NCI-H1105 treated with DMSO at 0.1 percent for 48 hours (cell line): ENCODE measurements at regions not wholly inside any gene's neighbourhood (a gene's known extent, or its start where the extent isn't known, plus 50 kb on each side); places are given as distances from the start of the nearest gene placed in this dataset.
"Not testable (repeated sequence)": the region's sequence is repeated elsewhere in the genome, so short reads cannot be mapped to it uniquely, and the experiment has no call there.

Experiments
- DNase-seq: peaks from one replicate; lab custom pipeline; 2025; lab: John Stamatoyannopoulos, UW

GRCh38 chr18:71237641-71238040 lies 948.8 kb downstream of the SOCS6 start:
- DNase-seq: no peak

- DNase-seq: no peak
These were observed 944.3 kb downstream of the SOCS6 start for GRCh38 chr18:71233177-71233576.

GRCh38 chr18:71223486-71223885 lies 934.6 kb downstream of the SOCS6 start:
- no peak for DNase-seq

DNA sequence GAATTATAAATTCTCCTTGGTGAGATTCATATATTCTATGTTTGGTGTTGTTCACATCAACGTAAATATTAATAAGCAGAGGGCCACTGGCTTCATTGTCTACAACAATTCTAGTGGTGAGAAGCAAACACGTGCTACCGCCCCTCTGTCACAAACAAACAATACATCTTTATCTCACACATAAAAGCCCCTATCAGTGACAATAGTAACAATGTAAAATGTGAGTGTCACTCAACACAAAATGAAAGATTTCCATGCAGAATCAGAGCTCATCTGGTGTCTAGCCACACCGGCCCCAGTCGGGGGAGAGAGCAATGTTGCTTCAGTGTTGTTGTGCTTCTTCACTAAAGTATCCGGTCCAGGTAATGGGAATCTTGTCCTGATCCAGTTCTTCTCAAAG lies 932.6 kb downstream of the SOCS6 start:
- DNase-seq: no peak

DNA sequence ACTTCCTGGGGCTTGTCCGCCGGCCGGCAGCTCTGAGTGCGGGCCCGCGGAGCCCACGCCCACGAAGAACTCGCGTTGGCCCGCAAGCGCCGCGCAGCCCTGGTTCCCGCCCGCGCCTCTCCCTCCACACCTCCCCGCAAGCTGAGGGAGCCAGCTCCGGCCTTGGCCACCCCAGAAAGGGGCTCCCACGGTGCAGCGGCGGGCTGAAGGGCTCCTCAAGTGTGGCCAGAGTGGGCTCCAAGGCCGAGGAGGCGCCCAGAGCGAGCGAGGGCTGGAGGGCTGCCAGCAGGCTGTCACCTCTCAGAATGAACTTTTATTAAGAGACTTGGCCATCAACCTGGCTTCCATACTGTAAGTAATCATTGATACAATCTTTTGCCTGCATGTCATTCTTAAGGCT lies 923.9 kb downstream of the SOCS6 start:
- DNase-seq: not testable (repeated sequence)

DNA sequence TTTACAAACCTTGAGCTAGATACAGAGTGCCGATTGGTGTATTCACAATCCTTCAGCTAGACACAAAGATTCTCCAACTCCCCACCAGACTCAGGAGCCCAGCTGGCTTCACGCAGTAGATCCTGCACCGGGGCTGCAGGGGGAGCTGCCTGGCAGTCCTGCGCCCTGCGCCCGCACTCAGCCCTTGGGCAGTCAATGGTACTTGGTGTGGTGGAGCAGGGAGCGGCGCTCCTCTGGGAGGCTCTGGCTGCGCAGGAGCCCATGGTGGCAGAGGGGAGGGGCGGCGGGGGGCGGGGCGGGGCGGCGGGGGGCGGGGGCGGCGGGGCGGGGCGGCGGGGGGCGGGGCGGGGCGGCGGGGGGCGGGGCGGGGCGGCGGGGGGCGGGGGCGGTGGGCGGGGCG lies 923.4 kb downstream of the SOCS6 start:
- no peak for DNase-seq

DNA sequence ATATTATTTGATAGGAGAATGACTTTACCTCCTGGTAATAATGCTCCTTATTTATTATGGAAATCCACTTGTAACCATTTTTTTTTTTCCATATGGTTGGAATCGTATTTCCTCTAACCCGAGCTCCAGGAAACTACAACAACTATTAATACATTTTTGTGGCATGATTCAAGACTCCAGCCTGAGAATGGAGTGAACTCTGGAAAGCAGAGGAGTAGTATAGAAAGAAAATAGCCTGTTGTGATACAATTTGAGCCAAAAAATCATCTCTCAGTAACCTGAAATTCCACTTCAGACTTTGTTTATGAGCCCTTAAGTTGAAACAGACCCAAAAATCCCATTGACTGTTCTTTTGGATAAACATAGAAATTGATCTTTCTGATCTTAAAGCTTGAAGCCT lies 921.1 kb downstream of the SOCS6 start:
- DNase-seq: no peak

DNA sequence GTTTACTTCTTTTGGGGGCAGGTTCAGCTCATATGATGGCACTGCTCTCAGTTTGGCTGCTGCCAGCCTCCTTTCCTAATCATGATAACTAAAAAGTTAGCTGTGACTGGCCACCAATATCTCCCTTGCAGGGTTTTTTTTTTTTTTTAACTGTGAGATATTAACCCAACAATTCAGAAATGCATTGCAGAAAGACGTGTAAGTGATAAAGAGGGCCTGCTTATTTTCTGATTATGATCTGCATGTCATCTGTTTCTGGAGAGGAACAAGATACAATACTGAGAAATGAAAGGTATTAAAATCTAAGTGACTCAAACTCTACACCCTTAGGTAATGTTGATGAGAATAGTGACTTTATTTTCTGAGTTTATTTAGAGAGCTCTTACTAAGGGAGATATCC lies 905.6 kb downstream of the SOCS6 start:
- no peak for DNase-seq

DNA sequence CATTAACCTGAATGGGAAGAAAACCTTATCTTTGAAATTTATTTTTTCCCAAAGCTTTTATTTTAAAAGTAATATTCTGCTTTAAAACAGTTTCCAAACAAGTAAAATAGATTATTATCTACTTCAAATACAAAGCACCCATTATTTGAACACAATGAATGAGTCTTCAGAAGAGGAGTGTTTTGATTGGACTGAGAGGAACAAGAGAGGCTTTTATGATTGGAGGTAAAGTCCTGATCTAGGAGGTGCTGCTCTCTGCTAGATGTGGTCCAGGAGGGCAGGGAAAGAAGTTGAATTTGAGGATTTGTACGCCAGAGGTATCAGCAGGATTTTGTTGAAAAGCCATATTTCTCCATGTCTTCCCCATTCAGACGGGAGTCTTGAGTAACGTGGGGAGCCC lies 900.7 kb downstream of the SOCS6 start:
- DNase-seq: no peak

GRCh38 chr18:71168557-71169145 lies 879.8 kb downstream of the SOCS6 start:
- DNase-seq: no peak

- DNase-seq: no peak
These were observed 847.6 kb downstream of the SOCS6 start for GRCh38 chr18:71136487-71136886.

DNA sequence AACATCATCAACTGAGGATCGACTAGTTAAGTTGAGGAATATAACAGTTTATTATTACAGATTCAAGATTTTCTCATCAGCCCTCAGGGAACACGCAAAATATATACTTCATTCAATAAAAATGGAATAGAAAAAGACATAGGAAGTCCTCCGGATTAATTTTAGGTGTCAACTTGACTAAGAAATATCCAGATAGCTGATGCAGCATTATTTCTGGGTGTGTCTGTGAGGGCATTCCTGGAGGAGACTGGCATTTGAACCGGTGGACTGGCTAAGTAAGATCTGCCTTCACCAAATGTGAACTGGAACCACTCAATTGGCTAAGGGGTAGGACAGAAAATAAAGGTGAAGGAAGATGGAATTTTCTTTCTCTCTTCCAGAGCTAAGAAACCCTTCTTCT lies 845.3 kb downstream of the SOCS6 start:
- DNase-seq: no peak

DNA sequence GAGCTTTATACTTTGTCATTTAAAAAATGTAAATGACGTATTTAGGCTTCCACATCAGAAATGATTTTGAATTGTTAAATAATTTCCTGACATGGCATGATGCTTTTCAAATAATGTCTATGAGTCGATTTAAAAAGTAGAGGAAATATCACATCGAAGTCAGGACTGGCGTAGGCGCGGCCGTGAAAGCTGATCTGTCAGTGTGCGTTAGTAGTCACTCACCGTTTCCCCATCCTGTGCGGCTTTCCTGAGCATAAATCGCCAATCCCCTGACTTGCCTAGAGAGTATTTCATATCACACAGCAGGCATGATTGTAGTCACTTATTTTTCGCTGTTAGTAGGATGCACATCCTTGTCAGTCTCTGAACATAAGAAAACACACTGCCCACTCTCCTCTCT lies 843.1 kb downstream of the SOCS6 start:
- DNase-seq: no peak

DNA sequence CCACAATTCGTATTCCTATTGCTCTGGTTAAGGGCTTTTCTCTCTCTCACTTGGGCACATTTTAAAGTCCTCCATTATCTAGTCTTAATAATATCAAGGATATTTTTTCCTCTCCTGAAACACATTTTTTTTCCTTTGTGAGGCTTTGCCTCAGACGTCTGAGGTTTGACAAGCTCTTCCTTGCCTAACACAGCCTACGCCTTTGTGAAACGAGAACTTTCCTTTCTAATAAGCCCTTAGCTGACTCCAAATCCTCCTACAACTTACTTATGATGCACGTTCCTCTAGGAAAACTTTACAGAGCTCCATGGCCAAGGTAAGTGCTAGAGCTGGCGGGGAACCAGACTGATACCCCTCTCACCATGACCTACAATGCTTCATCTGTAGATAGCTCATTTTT lies 841.5 kb downstream of the SOCS6 start:
- DNase-seq: no peak

DNA sequence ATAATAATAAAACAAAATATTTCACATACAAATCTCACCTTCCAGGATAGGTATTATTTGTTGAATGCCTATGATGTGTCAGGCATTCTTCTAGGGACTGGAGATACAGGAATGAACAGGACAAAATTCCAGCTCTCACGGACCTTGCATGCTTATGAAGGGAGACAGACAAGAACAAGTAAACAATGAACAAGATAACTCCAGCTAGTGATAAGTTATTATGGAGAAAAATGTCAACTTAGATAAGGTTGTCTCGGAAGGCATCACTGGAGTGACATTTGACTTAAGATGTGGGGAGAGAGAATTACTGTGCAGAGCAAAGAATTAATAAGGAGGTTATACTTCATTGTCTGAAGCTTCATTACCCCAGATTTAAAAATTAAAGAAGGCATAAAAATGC lies 836.7 kb downstream of the SOCS6 start:
- no peak for DNase-seq

DNA sequence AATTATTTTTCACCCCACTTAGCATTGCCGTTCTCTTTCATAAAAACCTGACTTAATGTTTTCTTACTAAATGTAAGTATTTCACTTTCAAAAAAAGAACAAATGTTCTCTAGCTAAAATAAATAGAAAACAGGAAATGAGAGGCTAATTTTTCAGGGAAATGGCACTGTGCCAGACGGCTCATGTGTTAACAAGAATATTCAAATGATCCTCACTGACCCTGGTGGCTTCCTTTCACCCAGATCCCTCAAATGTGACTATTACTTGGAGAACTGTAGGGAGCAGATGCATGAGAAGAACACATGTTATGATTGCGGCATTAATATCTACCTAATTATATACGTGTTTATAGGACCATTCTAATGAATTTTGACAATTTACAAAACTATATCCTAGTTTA lies 827.7 kb downstream of the SOCS6 start:
- DNase-seq: no peak

DNA sequence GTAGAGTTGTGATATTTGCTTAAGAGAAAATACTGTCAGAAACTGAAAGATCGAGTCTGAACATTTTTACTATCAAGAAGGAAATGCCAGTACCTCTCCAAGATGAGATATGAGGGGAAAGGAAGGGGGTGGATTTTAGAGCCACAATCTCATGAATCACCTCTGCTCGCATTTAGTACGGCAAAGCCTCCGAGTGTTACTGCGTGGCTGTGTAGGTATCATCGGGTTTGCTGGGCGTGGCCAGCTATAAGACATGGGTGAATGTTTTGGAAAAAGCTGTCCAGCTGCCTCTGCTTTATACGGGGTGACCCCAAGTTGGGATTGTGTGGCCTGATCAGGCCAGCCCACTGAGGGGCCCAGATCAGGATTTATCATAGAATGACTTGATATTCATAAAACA lies 826.4 kb downstream of the SOCS6 start:
- DNase-seq: no peak

DNA sequence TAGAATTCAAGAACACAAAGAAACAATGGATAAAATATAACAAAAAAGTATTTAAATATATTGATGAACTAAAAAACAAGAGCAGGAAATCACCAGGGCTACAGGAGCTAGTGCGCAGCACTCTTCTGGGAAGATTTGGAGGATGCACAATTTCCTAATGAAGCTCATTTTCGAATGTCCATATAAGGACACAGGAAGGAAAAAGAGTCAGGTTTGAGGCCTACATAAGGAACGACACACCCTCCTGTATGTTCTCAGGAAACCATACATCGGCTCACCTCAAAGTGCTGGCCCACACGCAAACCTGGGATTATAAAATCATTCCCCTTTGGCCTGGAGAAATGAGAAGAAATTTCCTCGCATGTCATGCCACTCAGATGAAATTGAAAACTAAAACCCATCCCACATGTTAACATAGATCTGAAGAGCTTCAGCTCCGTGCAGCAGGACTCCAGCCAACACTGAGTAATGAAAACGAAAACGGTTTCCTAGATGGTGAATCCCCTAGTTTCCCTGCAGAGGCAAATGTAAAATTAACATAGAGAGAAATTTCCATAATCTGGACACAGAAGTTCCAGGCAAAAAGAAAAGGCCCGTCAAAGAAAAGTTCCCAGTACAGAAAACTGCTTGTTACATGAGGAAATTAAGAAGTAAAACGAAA lies 825.8 kb downstream of the SOCS6 start:
- DNase-seq: no peak

GRCh38 chr18:71107244-71107643 lies 818.4 kb downstream of the SOCS6 start:
- no peak for DNase-seq

- no peak for DNase-seq
These were observed 817.9 kb downstream of the SOCS6 start for GRCh38 chr18:71106701-71107100.

DNA sequence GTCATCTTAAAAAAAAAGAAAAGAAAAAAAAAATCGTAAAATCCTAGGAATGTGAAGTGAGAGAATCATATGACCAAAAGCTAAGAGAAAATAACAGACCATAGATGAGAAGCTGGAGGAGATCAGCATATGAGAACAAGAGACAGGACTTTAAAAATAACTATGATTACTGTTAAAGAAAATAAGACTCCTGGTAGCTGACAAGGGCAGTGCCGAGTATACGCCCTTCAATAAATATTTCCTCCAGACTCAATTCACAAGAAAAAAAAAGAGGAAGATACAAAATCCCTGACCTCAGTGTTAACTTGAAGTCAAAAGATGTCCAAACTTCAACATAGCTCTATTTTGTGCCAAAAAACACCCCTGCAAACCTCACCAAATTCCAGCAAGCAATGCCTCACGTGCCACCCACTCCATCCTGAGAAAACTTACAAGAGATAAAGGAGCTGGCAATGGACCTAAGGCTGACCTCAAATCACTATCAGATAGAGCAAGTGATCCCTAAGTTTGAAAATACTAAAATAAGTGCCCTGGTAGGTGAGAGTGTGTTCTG lies 817.2 kb downstream of the SOCS6 start:
- DNase-seq: no peak

- no peak for DNase-seq
These were observed 816.4 kb downstream of the SOCS6 start for GRCh38 chr18:71105078-71105819.

DNA sequence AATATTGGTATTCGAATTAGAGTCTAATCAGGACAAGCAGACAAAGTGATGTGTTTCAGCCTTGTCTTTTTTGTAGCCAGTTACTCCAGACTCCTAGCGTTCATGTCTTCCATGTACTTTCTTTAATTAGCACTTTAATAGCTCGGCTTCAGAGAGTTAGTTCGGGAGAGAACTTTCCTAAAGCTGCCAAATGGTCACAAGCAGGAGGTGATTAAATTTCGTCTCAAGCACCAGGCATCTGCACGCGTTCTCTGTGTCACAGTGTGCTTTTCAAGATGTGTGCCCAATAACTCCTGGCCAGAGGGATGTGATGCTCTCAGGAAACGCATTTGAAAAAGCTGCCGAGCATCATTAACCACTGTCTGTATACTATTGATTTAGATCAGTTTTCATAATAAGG lies 790.8 kb downstream of the SOCS6 start:
- peak; percentile 78 for DNase-seq
